KG1 (cell line): ENCODE measurements at regions not wholly inside any gene's neighbourhood (a gene's known extent, or its start where the extent isn't known, plus 50 kb on each side); places are given as distances from the start of the nearest gene placed in this dataset.
"Not testable (repeated sequence)": the region's sequence is repeated elsewhere in the genome, so short reads cannot be mapped to it uniquely, and the experiment has no call there.

Experiments
- DNase-seq: peaks from one replicate; lab custom pipeline; 2025; lab: John Stamatoyannopoulos, UW

DNA sequence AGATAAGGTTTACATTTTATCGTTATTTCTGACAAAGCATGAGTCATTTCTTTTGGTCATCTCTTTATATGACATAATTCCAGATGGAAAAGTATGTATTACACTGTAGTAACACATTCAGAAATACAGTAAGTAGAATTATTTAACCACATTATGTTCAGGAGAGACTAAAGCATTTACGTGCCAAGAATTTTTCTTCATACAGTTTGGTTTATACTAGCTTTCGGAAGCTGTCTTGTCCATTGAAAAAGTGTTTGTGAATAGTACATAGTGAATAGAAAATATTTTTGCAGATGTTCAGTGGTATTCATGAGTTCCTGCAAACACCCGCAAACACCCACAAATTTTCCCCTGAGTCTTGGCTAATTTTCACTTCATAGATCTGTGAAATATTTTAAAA, 1033.0 kb upstream of the INTU start:
- DNase-seq, result no peak

DNA sequence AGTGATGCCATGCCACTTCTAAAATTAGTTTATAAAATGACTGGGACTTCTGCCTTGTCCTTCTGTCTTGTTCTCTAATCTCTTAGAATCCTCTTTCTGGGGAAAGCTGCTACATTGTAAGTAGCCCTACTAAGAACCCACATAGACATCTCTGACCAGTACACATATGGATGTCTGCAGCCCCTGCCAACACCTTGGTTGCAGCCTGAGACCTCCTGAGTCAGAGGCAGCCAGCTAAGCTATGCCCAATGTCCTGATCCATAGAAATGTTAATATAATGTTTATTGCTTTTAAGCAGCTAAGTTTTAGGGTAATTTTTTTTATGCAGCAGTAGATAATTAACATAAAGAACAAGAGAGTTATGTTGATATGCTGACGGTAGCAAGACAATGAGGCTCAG, 1029.5 kb upstream of the INTU start:
- no peak for DNase-seq

DNA sequence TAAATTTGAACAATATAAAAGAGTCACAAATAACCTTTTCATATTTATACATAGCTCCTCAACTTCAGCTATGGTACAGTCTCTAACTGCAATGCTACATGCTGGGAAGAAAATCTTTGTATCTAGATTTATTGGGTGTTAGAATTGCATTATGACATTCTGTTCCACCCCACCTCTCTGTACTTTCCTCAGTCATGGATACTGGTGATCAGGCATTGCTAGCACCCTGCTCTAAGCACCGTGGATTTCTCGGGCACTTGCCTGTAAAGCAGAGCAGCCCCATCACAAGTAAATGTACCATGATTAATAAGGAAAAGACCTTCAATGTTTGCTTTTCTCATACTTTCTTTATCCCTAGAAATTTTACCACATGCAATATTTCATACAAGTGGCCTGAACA, 1028.9 kb upstream of the INTU start:
- DNase-seq, result no peak

DNA sequence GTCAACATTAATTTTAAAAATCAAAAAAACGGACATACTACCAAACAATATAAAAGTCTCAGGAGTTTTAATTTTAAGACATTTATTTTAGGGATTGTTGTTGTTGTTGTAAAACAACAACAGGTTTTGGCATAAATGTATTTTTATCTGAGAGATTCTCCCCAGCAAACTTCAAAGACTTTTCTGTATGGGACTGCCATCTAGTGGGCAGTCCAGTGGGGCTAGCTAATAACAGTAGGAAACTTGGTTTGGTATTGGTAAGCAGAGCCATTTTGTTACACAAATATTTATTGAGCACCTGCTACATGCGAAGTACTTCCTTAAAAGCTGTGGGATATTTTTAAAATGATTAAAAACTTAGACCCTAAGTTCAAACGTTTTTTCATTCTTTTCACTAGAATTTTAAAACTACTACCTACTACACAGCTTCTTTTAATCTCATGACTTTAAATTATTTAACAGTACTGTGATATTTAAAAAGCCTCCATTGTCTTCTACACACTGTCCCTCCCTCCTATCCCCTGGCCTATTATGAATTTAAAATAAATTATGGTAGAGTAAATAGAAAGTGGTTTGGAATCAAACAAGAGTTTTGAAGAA, 1028.4 kb upstream of the INTU start:
- DNase-seq, result no peak

DNA sequence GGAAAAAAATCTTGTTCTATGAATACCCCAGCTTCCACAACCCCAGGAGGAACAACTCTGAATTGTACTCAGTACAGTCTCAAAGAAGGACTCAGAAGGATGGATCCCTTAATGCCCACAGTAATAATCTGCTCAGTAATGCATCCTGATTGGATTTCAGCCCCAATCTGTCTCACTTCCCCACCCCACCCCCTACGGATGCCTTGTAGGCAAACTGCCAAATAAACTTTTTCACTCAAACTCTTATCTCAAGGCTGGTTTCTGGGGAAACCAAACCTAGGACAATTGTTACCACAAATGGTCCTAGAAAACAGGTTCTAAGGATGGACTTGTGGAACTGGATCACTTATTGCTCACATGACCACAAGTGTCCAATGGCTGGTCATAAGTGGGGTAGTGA, 1021.8 kb upstream of the INTU start:
- no peak for DNase-seq

DNA sequence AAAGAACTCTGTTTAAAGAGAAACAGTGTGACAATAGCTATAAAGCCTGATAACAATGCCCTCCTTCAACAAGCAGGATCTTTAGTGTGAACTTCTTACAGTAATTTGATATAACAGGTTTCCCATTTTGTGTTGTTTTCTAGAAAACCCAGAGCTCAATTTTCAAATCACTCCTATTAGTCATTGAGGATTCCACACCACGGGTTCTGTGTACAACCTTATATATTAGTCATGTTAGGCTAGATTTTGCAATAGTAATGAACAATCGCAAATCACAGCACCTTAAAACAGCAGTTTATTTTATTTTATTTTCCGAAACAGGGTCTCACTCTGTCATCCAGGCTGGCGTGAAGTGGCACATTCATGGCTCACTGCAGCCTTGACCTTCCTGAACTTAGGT, 1020.9 kb upstream of the INTU start:
- no peak for DNase-seq

DNA sequence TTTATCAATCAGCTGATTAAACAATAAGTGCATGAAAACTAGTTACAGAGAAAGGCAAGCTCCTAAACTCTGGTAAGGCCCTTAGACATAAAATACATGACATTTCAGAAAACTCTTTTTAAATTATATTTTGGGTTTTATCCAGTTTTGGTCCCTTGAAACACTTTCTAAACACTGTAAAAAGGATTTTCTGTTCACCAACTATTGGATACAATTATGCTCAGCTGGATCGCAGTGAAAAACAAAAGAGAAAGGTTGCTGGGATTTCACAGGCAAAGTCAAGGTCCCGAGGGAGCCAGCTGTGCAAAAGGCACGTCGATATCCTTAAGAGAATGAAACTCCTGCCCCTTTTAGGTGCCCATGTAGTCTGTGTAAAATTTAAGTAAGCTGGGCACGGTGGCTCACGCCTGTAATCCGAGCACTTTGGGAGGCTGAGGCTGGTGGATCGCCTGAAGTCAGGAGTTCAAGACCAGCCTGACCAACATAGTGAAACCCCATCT, 1018.4 kb upstream of the INTU start:
- DNase-seq, result no peak

DNA sequence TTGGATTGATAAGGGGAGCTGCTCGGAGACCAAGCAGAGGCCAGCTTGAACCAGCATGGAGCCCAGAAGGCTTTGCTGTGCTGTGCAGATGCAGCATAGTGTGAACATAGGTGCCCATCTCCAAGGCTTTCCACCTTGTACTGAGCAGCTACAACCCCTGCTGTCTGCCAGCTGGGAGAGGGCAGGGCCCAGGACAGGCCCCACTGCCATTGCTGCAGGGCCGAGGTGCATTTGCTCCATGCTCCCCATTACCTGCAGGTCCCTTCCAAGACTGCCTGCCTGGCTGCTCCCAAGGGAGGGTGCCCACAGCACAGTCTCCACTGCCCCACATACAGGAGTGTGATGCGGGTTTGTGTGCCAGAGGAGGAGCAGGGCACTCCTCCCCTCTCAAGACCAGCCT, 1016.0 kb upstream of the INTU start:
- no peak for DNase-seq

DNA sequence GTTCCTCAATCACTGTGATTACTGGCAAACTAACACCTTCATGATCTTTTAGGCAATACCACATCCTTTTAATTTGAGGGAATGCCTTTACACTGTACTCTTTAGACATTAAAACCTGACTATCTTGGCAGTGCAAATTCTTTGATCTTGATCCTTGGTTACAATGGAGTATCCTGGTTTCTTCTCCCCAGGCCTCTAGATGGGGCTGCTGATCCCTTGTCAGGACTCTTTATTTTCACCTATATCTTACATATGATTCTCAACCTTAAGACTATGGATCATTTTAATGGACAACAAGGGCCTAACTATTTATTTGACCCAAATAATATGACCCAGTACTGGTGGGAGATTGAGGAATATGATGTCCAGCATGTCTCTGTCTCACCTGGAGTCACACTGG, 1005.5 kb upstream of the INTU start:
- no peak for DNase-seq

DNA sequence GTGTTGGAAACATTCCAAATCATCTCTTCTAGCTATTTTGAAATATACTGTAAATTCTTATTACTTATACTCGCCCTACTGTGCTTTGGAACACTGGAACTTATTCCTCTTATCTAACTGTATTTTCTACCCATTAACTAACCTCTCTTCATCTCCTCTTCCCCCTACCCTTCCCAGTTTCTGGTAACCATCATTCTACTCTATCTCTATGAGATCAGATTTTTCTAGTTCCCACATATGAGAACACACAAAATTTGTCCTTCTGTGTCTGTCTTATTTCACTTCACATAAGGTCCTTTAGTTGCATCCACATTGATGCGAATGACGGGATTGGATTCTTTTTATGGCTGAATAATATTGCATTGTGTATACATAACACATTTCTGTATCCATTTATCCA, 1003.8 kb upstream of the INTU start:
- no peak for DNase-seq

DNA sequence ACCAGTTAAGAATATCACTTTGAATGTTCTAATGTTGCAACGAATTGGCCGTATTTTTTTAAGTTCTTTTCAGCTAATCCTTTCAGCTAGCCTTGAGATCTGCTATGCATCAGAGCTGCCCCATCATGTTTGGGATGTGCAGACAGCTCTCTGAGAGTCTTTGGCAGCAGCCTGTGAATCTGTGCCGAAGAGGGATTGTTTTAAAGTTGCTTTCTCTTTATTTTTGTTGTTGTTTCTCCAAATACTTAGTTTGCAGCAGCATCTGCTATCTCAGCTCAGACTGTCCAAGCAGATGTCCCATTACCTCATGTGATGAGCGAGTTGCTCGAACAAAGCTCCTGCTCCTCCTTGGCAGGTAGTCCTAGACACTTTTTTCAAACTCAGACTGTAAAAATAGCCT, 1002.5 kb upstream of the INTU start:
- no peak for DNase-seq

DNA sequence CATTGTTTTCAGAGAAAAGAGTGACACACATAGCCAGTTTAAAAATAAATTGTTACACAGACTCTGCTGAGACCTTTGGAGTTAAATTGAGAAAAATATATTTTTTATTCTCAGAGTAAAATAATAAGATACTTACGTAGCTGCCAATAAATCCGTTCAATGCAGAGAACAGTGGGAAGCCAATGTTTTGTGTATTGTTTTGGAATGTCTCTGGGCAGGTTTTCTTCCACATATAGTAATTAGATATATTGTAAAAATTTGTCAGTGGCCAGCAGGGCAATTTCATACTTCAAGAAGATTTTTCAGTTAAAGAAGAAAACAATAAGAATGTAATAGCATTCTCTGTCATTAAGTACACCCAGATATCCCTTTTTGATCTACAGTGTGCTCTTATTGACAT, 999.5 kb upstream of the INTU start:
- no peak for DNase-seq

DNA sequence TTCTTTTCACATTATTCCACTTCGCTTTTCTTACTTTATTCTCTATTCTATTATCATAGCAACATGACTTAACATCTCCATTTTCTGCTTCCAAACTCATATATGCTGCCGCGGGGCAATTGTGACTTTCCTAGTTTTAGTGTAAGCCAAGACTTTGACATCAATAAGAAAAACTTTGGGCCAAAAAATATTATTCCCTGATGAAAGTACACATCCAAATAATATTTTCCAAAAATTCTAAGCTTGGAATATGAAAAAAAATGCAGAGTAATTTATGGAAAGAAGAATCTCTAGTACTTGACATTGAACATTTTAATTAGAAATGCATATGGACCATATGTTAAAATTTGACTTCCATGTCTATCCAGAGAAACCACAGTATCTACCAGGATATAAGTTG, 995.1 kb upstream of the INTU start:
- no peak for DNase-seq

DNA sequence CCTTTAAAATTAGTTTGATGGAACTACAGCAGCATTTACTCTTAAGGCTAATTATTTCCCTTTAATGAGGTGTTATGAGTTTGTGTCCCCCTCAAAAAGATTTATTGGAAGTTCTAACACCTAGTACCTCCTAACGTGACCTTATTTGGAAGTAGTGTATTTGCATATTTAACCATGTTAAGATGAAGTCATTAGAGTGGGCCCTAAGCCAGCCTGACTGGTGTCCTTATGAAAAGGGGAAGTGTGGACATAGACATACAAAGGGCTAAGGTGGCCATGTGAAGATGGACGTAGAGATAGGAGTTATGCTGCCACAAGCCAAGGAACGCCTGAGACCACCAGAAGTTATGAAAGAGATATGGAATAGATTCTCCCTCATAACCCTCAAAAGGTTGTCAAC, 985.4 kb upstream of the INTU start:
- DNase-seq, result no peak

DNA sequence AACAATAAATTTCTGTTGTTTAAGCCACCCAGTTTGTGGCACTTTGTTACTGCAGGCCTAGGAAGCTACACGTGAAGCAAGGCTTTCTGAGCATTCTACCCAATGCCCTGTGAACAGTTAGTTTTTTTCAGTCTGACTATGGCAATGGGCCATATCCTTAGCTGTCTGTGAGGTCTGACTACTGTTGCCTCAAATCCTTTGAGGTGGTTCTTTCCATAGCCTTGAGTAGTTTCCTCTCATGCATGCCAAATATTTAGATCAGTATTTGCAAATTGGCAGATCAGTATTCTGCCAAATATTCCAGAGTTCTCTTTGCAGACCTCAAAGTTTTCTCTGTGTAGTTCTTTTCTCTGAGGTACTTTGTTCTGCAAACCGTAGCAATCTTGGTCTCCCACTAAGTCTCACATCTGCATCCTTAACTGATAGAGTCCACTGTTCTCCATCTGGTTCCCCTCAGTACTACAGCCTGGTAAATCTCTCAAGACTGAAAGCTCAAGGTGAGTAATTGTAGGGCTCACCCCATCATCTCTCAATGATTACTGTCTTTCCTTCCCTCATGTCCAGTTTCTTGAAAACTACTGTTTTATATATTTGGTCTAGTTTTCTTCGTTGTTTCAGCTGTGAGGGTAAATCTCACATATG, 984.9 kb upstream of the INTU start:
- DNase-seq, result no peak

DNA sequence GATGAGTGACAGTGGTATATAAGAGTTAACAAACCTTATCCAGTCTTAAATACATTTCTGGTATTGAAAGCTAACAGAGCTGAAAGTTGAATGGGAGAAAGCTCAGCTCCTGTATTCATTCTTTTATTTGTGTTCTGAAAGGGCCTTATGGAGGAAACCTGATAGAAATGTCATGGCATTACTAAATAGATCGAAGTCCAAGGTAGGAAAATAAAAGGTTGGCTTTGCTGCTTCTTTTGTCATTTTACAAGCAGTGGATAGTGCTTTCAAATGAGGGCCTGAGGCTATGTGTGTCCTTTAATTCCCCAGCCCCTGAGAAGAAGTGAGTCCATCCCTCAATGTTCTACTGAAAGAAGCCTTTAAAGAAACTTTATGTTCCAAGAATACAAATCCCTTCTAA, 974.3 kb upstream of the INTU start:
- DNase-seq, result no peak

DNA sequence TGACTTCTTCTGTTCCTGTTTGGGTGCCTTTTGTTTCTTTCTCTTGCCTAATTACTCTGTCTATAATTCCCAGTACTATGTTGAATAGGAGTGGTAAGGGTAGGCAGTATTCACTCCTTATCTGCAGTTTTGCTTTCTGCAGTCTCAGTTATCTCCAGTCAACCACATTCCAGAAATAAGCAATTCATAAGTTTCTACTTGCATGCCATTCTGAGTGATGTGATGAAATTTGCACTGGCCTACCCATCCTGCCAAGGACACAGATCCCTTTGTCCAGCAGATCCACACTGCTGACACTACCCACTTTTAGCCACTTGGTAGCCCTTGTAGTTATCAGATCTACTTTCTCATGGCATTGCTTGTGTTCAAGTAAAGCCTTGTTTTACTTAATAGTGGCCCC, 971.6 kb upstream of the INTU start:
- DNase-seq, result no peak

DNA sequence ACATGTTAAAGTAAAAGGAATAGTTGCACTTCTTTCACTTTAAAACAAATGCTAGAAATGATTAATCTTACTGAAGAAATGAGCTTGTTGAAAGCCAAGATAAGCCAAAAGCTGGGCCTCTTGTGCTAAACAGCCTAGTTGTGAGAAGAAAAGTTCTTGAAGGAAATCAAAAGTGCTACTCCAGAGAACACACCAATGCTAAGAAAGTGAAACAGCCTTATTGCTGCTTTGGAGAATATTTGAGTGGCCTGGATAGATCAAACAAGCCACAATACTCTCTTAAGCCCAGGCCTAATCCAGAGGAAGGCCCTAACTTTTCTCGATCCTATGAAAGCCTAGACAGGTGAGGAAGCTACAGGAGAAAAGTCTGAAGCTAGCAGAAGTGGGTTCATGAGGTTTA, 967.9 kb upstream of the INTU start:
- DNase-seq, result no peak

DNA sequence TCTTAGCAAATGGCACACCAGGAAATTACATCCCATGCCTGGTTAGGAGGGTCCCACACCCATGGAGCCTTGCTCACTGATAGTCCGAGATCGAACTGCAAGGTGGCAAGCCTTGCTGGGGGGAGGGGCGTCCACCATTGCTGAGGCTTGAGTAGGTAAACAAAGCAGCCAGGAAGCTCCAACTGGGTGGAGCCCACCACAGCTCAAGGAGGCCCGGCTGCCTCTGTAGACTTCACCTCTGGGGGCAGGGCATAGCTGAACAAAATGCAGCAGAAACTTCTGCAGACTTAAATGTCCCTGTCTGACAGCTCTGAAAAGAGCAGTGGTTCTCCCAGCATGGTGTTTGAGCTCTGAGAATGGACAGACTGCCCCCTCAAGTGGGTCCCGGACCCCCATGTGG, 962.7 kb upstream of the INTU start:
- DNase-seq, result not testable (repeated sequence)

DNA sequence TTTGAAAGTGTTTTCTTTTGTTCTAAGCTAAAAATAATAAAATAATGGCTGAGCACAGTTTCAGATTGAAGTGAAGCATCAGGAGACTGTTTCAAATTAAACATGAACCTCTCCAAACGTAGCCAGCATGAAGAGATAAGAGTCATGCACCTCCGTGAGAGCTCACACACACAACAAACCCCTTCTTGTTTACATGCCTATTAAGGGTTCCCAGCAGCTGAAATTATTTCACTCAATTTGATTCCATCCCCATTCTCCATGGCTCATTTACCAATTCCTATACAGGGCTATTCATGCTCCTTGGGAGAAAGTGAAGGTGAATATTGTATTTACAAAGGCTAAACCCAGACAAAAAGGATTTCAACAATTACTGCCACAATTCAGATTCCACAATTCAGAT, 954.1 kb upstream of the INTU start:
- no peak for DNase-seq

DNA sequence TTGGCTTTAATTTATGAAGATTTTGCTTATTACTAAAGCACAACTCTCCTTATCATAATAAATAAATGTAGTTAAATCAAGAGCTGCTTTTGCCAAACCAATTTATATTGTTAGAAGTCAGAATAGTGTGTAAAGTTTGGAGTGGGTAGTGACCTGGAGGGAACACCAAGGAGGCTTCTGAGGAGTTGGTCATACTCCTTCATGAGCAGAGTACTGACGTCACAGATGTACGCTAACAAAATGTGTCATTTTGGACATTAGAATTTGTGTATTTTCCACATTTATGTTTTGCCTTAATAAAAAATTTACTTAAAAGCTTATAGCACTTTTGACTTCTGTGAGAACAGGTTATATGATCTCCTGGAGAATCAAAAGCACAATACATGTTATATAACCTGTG, 953.5 kb upstream of the INTU start:
- DNase-seq, result no peak

DNA sequence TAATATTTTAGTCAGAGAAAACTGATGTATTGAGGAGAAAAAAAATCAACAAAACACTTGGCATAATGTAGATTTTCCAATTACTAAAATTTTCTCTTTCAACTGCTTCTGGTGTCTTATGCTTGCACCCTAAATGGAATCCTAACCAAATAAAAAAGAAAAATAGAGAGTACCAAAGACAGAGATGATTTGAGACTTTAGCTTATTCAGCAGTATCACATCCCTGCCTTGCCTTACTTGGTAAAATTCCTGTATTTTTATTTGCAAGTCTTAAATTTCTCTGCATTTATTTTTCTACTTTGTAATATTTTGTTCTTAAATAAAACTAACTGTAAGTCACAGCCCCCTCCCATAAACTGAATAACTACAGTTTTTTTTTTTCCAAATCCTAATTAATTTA, 950.5 kb upstream of the INTU start:
- no peak for DNase-seq

DNA sequence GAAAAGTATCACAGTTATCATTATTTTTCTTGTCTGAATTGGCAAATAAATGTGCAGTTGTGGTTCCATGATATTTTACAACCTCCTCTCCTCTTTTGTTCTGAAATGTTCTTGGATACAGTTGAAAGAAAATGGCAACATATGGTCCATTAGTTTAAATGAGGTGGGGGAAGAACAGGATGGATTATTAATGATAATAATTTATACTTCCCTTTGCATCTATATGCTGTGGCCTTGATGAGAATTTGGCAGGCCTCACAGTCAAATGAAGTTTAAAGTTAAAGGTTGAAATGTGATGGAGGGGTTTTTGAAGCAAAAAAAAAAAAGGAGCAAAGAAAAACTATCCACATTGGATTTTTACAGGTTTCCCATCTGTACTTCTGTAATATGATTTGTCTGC, 946.3 kb upstream of the INTU start:
- DNase-seq, result no peak

DNA sequence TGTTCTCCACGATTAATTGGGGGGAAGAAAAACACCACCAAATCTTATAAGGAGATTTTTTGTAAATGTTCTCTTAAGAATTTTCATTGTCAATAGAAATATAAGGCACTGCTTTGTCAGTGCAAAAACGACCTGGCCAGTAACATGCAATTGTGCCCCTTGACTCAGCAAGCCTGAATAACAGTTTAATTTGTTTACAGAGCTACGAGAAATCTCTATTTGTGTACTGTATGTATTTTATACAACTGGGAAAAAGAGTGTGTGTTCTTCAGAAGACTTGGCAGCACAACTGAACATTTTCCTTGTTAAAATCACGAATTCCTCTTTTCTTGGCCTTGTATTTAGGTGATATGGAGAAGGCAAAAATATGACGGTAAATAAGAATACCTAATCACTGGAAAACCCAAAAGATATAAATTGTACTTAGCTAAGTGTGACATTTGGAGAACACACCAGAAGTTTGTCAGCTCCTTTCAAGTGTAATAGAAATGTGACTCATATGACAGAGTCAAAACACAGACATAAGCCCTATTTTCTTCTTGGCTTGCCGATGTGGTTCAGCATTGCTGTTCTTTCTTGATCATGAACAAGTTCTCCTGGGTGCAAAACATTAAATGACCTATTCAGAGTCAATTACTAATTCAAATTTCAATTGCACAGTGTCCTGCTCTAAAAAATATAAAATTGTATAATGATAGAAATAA, 945.0 kb upstream of the INTU start:
- no peak for DNase-seq
